NCI-H345 treated with DMSO at 0.1 percent for 48 hours (cell line): ENCODE measurements at regions not wholly inside any gene's neighbourhood (a gene's known extent, or its start where the extent isn't known, plus 50 kb on each side); places are given as distances from the start of the nearest gene placed in this dataset.

Experiments used
- DNase-seq: peaks from one replicate; lab custom pipeline; 2025; ENCODE audit not compliant: unreplicated experiment; lab: John Stamatoyannopoulos, UW

- DNase-seq: no peak
These were observed 192.0 kb upstream of the PPP1R26 start for GRCh38 chr9:135287627-135288026.

GRCh38 chr9:135288054-135288453, 191.5 kb upstream of the PPP1R26 start:
- no peak for DNase-seq

- DNase-seq: no peak
These were observed 190.5 kb upstream of the PPP1R26 start for GRCh38 chr9:135289081-135289491.

GRCh38 chr9:135290086-135290485, 189.5 kb upstream of the PPP1R26 start:
- no peak for DNase-seq

- DNase-seq: no peak
These were observed 189.0 kb upstream of the PPP1R26 start for GRCh38 chr9:135290566-135290965.

GRCh38 chr9:135291165-135291564, 188.4 kb upstream of the PPP1R26 start:
- DNase-seq: no peak

- DNase-seq: no peak
These were observed 184.7 kb upstream of the PPP1R26 start for GRCh38 chr9:135294836-135295235.

- no peak for DNase-seq
These were observed 183.9 kb upstream of the PPP1R26 start for GRCh38 chr9:135295551-135296300.

- no peak for DNase-seq
These were observed 182.7 kb upstream of the PPP1R26 start for GRCh38 chr9:135296735-135297455.

GRCh38 chr9:135297456-135298075, 182.0 kb upstream of the PPP1R26 start:
- DNase-seq: no peak

GRCh38 chr9:135299239-135299590, 180.4 kb upstream of the PPP1R26 start:
- no peak for DNase-seq

GRCh38 chr9:135299651-135300345, 179.8 kb upstream of the PPP1R26 start:
- no peak for DNase-seq

GRCh38 chr9:135300346-135301141, 179.0 kb upstream of the PPP1R26 start:
- no peak for DNase-seq

GRCh38 chr9:135301271-135302263, 178.0 kb upstream of the PPP1R26 start:
- DNase-seq: no peak

GRCh38 chr9:135302329-135303279, 177.0 kb upstream of the PPP1R26 start:
- no peak for DNase-seq

- DNase-seq: no peak
These were observed 176.3 kb upstream of the PPP1R26 start for GRCh38 chr9:135303280-135303647.

GRCh38 chr9:135303865-135304499, 175.6 kb upstream of the PPP1R26 start:
- no peak for DNase-seq

- no peak for DNase-seq
These were observed 174.7 kb upstream of the PPP1R26 start for GRCh38 chr9:135304886-135305285.
